Heart left ventricle (tissue), 16 donors: ENCODE measurements at regions not wholly inside any gene's neighbourhood (a gene's known extent, or its start where the extent isn't known, plus 50 kb on each side); places are given as distances from the start of the nearest gene placed in this dataset.
A peak's percentile ranks its signal among the peaks of the same experiment; 100 is the strongest.

Experiments used
- ATAC-seq, 4 donors: fragments of 200-7000 bp; cut with Tn5 transposase; one replicate each; pipeline ENCODE4 v1.9.1; 2020 to 2022; ENCODE audit warnings: moderate library complexity in 4 of 4, mild to moderate bottlenecking in 3 of 4, moderate number of reproducible peaks in 1 of 4
- DNase-seq, 5 donors: peaks; one replicate each; pipeline ENCODE4 v3.0.0-alpha.2; 2020
- H3K27ac ChIP-seq, 12 donors: fragments of 200-600 bp; sonication (generic) in 4 of 12; one replicate each; pipeline versions ENCODE4 v1.5.0 to v1.8.0; 2016 to 2022; ENCODE audit warnings: mild to moderate bottlenecking in 2 of 12
- H3K27me3 ChIP-seq, 9 donors: fragments of 200-600 bp; sonication (generic) in 2 of 9; one replicate each; pipeline versions ENCODE4 v1.5.1 to v1.8.0; 2016 to 2022; ENCODE audit warnings: mild to moderate bottlenecking in 3 of 9
- H3K36me3 ChIP-seq, 9 donors: fragments of 200-600 bp; sonication (generic) in 2 of 9; one replicate each; pipeline versions ENCODE4 v1.5.0 to v1.8.0; 2018 to 2022; ENCODE audit warnings: mild to moderate bottlenecking in 2 of 9
- H3K4me1 ChIP-seq, 12 donors: fragments of 200-600 bp; sonication (generic) in 4 of 12; one replicate each; pipeline versions ENCODE4 v1.5.0 to v1.8.0; 2016 to 2022; ENCODE audit warnings: mild to moderate bottlenecking in 3 of 12
- H3K4me3 ChIP-seq, 12 donors: fragments of 200-600 bp; sonication (generic) in 4 of 12; one replicate each; pipeline versions ENCODE4 v1.5.0 to v1.8.0; 2017 to 2022; ENCODE audit warnings: mild to moderate bottlenecking in 9 of 12, moderate library complexity in 4 of 12
- H3K9me3 ChIP-seq, 12 donors: fragments of 200-600 bp; sonication (generic) in 4 of 12; one replicate each; pipeline versions ENCODE4 v1.5.0 to v1.8.0; 2016 to 2022; ENCODE audit warnings: mild to moderate bottlenecking in 1 of 12
- POLR2A ChIP-seq, 2 donors: fragments of 450-650 bp; IDR thresholded peaks; one replicate each; pipeline ENCODE4 v1.6.1; 2017; ENCODE audit warnings: antibody characterized with exemption in 2 of 2, mild to moderate bottlenecking in 2 of 2, moderate library complexity in 2 of 2
- WGBS, 4 donors: extraction: QIAGEN DNeasy Blood & Tissue Kit in 2 of 4; methylation state at CpG; one replicate each; pipeline versions ENCODE4 v1.1.5 to v1.1.7; 2013 to 2018; 5-methylcytosine and 5-hydroxymethylcytosine counted together
- intact Hi-C, 10 donors: fragments of 100-400 bp; cut with DNase I; formaldehyde crosslinking; loops; one replicate each; pipeline versions ENCODE4 v1.11.1 to v1.14.2; 2022
- TF ChIP-seq, protein P1 (sequence below), 12 donors: fragments of 200-600 bp; sonication (generic) in 4 of 12; IDR thresholded peaks; one replicate each; pipeline versions ENCODE4 v1.5.0 to v1.8.0; 2018 to 2022; ENCODE audit warnings: antibody characterized with exemption in 12 of 12, mild to moderate bottlenecking in 5 of 12
- donor health status: ischemic (EF 13 %, LVEDD 7.1; RV severe dilation, severe dysfunction).
- donor health status: healthy with polysubstance abuse.
- donor health status: DM: no; HTN: yes; CAD: no.
- donor health status: DM: no; HTN: no; CAD: no.
- donor health status: ischemic (EF 25% LVEDD 6.9; RV normal size, moderate dysfunction).
- donor health status: ischemic (EF 25% LVEDD 5.7; RV mildly dilated, moderate dysfunction).
- donor health status: healthy.
- donor health status: DM: yes; HTN: yes; CAD: no.
- donor health status: ischemic (EF 35%, LVEDD 5.7; RV mildly dilated, moderate dysfunction).
- donor health status: nonischemic (EF 11% LVEDD 7.7; RV severe dilation, severe dysfunction).
- donor health status: DM: yes; HTN: yes; CAD: no.
- donor health status: PGD.
- donor health status: ischemic (EF 29% LVEDD 5.4; RV normal size, mild dysfunction).
- donor health status: nonischemic (EF 23%, LVEDD 6.1; RV moderate dilation, normal function).

DNA sequence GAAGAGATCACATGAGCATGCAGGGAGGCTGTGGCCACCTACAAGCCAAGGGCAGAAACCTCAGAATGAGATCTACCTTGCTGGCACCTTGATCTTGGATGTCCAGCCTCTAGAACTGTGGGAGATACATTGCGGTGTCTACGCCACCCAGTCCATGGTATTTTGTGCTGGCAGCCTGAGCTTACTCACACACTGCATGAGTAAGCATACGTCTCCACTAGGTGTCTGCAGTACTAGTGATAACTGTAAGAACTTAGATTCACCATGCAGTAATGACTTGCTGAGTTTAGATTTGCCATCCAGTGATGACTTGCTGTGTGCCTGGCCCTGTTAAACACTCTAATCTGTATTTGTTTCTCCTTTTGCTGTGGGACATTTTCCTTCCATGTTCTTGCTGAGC is 417.7 kb downstream of the GADD45G start:
- intact Hi-C loops = no loop called here
- TF ChIP-seq, protein P1, sequence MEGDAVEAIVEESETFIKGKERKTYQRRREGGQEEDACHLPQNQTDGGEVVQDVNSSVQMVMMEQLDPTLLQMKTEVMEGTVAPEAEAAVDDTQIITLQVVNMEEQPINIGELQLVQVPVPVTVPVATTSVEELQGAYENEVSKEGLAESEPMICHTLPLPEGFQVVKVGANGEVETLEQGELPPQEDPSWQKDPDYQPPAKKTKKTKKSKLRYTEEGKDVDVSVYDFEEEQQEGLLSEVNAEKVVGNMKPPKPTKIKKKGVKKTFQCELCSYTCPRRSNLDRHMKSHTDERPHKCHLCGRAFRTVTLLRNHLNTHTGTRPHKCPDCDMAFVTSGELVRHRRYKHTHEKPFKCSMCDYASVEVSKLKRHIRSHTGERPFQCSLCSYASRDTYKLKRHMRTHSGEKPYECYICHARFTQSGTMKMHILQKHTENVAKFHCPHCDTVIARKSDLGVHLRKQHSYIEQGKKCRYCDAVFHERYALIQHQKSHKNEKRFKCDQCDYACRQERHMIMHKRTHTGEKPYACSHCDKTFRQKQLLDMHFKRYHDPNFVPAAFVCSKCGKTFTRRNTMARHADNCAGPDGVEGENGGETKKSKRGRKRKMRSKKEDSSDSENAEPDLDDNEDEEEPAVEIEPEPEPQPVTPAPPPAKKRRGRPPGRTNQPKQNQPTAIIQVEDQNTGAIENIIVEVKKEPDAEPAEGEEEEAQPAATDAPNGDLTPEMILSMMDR (IDR thresholded peaks at IDR 0.05) = no peak
- no peak for TF ChIP-seq POLR2A (IDR thresholded peaks at IDR 0.05)
- Histone ChIP-seq H3K36me3 (no peaks in the 10 kb centered on the region), H3K9me3 (peaks cover 0 to 9% (median 2%) of the 10 kb centered on the region in 12 donors), H3K4me3 (no peak overlapping the region), H3K27ac (no peak overlapping the region), H3K27me3 (no peaks in the 10 kb centered on the region), H3K4me1 (peaks cover 0 to 25% (median 0%) of the 10 kb centered on the region in 12 donors)
- DNase-seq (no peak), ATAC-seq (no peak)
- WGBS, 4 donors = 88 to 96% (median 94%) methylated on average over 3 of the region's 3 CpGs

DNA sequence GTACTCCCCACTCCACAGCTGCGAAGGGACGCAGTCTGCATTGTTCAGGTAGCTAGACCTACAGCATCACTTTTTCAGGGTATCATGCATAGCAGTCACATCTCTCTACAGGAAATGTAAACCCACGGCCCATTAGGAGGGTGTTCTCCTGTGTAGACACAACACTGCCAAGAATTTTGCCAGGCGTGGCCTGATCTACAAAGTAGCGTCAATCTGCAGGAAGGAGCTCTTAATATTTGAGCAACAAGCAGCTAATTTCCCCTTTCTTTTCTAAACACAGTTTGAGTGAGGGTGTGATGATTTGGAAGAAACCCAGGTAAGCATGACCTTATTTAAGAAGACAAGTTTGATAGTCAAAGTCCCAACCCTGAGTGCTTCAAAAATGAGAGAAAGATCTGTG is 419.0 kb downstream of the GADD45G start:
- H3K36me3 ChIP-seq = no peaks in the 10 kb centered on the region
- no peaks in the 10 kb centered on the region for H3K27me3 ChIP-seq
- peaks cover 0 to 25% (median 0%) of the 10 kb centered on the region in 12 donors for H3K4me1 ChIP-seq
- 70 to 84% (median 71%) methylated on average over 3 to 5 of the region's 5 CpGs for WGBS, 4 donors
- intact Hi-C loops = no loop called here
- TF ChIP-seq, protein P1 (IDR thresholded peaks at IDR 0.05) = no peak
- no peak for TF ChIP-seq POLR2A (IDR thresholded peaks at IDR 0.05)
- ATAC-seq = no peak
- H3K27ac ChIP-seq = no peak overlapping the region
- no peak overlapping the region for H3K4me3 ChIP-seq
- peaks cover 0 to 9% (median 2%) of the 10 kb centered on the region in 12 donors for H3K9me3 ChIP-seq
- DNase-seq = no peak

DNA sequence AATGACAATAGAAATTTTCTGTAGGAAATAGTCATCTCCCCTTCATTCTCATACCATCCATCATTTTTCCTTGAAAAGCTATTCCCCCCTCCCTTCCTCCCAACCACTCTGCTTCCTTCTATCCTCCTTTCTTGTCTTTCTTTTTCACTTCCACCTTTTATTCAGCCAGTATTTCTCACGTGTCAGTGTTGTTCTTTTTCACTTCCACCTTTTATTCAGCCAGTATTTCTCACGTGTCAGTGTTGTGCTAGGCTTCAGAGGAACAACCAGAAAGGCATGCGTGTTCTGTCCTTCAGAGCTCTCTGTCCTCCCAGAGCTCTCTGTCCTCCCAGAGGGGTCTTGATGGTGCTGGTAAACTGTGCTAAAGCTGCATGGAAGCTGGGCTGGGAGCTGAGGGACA is 419.6 kb downstream of the GADD45G start:
- no peaks in the 10 kb centered on the region for H3K36me3 ChIP-seq
- TF ChIP-seq, protein P1 (IDR thresholded peaks at IDR 0.05) = no peak
- no peak for TF ChIP-seq POLR2A (IDR thresholded peaks at IDR 0.05)
- intact Hi-C loops = no loop called here
- H3K4me1 ChIP-seq = peaks cover 0 to 25% (median 0%) of the 10 kb centered on the region in 12 donors
- WGBS, 4 donors = 61 to 72% (median 63%) methylated on average over 3 of the region's 3 CpGs
- no peak overlapping the region for H3K27ac ChIP-seq
- no peak overlapping the region for H3K4me3 ChIP-seq
- peak in 2 of 4 donors; percentile 49 to 62 for ATAC-seq
- H3K27me3 ChIP-seq = no peaks in the 10 kb centered on the region
- no peak for DNase-seq
- H3K9me3 ChIP-seq = peaks cover 0 to 9% (median 2%) of the 10 kb centered on the region in 12 donors

DNA sequence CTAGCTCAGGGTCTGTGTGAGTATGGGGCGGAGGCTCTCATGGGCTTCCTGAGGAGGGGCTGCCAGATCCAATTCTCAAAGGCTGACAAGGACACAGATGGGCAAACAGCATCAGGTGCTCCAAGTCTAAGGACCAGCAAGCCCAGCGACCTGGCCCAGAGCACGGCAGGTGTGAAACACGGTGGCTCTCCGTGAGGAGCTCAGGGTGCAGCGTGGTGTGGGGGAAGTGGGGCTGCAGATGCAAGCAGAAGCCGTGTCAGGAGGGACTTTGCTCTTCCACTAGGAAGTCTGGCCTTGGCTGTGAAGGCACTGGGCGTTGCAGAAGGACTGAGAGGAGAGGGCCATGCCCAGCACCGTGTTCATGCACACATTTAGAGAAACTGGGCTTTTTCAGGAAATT is 420.0 kb downstream of the GADD45G start:
- TF ChIP-seq, protein P1 (IDR thresholded peaks at IDR 0.05) = no peak
- TF ChIP-seq POLR2A (IDR thresholded peaks at IDR 0.05) = no peak
- Histone ChIP-seq H3K9me3 (peaks cover 0 to 9% (median 2%) of the 10 kb centered on the region in 12 donors), H3K4me1 (peaks cover 0 to 25% (median 0%) of the 10 kb centered on the region in 12 donors), H3K27ac (no peak overlapping the region), H3K27me3 (no peaks in the 10 kb centered on the region), H3K4me3 (no peak overlapping the region), H3K36me3 (no peaks in the 10 kb centered on the region)
- peak in 1 of 4 donors; percentile 23 for ATAC-seq
- no peak for DNase-seq
- WGBS, 4 donors = 78 to 90% (median 85%) methylated on average over 9 of the region's 9 CpGs
- intact Hi-C loops = no loop called here
